GM04503 (cell line): ENCODE measurements at regions not wholly inside any gene's neighbourhood (a gene's known extent, or its start where the extent isn't known, plus 50 kb on each side); places are given as distances from the start of the nearest gene placed in this dataset.
"Not testable (repeated sequence)": the region's sequence is repeated elsewhere in the genome, so short reads cannot be mapped to it uniquely, and the experiment has no call there.

Source experiments
- DNase-seq: peaks from one replicate; pipeline ENCODE4 v3.0.0-alpha.2; 2012; ENCODE audit warnings: low read depth

GRCh38 chr2:62330959-62331358 lies 135.0 kb downstream of the B3GNT2 start:
- DNase-seq, result no peak

- no peak for DNase-seq
These were observed 133.9 kb downstream of the B3GNT2 start for GRCh38 chr2:62329797-62330196.

GRCh38 chr2:62326735-62327134 lies 130.8 kb downstream of the B3GNT2 start:
- no peak for DNase-seq

GRCh38 chr2:62325398-62325797 lies 129.5 kb downstream of the B3GNT2 start:
- no peak for DNase-seq

- DNase-seq, result no peak
These were observed 125.7 kb downstream of the B3GNT2 start for GRCh38 chr2:62321380-62322289.

GRCh38 chr2:62320657-62321357 lies 124.9 kb downstream of the B3GNT2 start:
- no peak for DNase-seq

GRCh38 chr2:62320137-62320536 lies 124.2 kb downstream of the B3GNT2 start:
- not testable (repeated sequence) for DNase-seq

- no peak for DNase-seq
These were observed 123.2 kb downstream of the B3GNT2 start for GRCh38 chr2:62319070-62319469.

GRCh38 chr2:62315476-62315875 lies 119.6 kb downstream of the B3GNT2 start:
- DNase-seq, result no peak

GRCh38 chr2:62314291-62314690 lies 118.4 kb downstream of the B3GNT2 start:
- no peak for DNase-seq

GRCh38 chr2:62313449-62314227 lies 117.7 kb downstream of the B3GNT2 start:
- DNase-seq, result no peak

- DNase-seq, result no peak
These were observed 113.7 kb downstream of the B3GNT2 start for GRCh38 chr2:62309465-62310091.

GRCh38 chr2:62309081-62309464 lies 113.2 kb downstream of the B3GNT2 start:
- DNase-seq, result no peak

GRCh38 chr2:62307469-62308389 lies 111.8 kb downstream of the B3GNT2 start:
- no peak for DNase-seq

- DNase-seq, result no peak
These were observed 111.0 kb downstream of the B3GNT2 start for GRCh38 chr2:62306751-62307468.

GRCh38 chr2:62305421-62306176 lies 109.7 kb downstream of the B3GNT2 start:
- no peak for DNase-seq

- no peak for DNase-seq
These were observed 108.8 kb downstream of the B3GNT2 start for GRCh38 chr2:62304429-62305417.

GRCh38 chr2:62303788-62304187 lies 107.9 kb downstream of the B3GNT2 start:
- DNase-seq, result no peak
